Heart left ventricle (tissue), 13 donors: ENCODE measurements at regions not wholly inside any gene's neighbourhood (a gene's known extent, or its start where the extent isn't known, plus 50 kb on each side); places are given as distances from the start of the nearest gene placed in this dataset.

Source experiments
- POLR2A ChIP-seq, 2 donors: fragments of 450-650 bp; IDR thresholded peaks; one replicate each; pipeline ENCODE4 v1.6.1; 2017; ENCODE audit warnings: antibody characterized with exemption in 2 of 2, mild to moderate bottlenecking in 2 of 2, moderate library complexity in 2 of 2
- TF ChIP-seq, protein P1 (sequence below), 12 donors: fragments of 200-600 bp; sonication (generic) in 4 of 12; IDR thresholded peaks; one replicate each; pipeline versions ENCODE4 v1.5.0 to v1.8.0; 2018 to 2022; ENCODE audit warnings: antibody characterized with exemption in 12 of 12, mild to moderate bottlenecking in 5 of 12
- donor health status: ischemic (EF 13 %, LVEDD 7.1; RV severe dilation, severe dysfunction).
- donor health status: DM: no; HTN: yes; CAD: no.
- donor health status: DM: no; HTN: no; CAD: no.
- donor health status: ischemic (EF 25% LVEDD 6.9; RV normal size, moderate dysfunction).
- donor health status: ischemic (EF 25% LVEDD 5.7; RV mildly dilated, moderate dysfunction).
- donor health status: ischemic (EF 35%, LVEDD 5.7; RV mildly dilated, moderate dysfunction).
- donor health status: nonischemic (EF 11% LVEDD 7.7; RV severe dilation, severe dysfunction).
- donor health status: DM: yes; HTN: yes; CAD: no.
- donor health status: PGD.
- donor health status: ischemic (EF 29% LVEDD 5.4; RV normal size, mild dysfunction).
- donor health status: nonischemic (EF 23%, LVEDD 6.1; RV moderate dilation, normal function).

DNA sequence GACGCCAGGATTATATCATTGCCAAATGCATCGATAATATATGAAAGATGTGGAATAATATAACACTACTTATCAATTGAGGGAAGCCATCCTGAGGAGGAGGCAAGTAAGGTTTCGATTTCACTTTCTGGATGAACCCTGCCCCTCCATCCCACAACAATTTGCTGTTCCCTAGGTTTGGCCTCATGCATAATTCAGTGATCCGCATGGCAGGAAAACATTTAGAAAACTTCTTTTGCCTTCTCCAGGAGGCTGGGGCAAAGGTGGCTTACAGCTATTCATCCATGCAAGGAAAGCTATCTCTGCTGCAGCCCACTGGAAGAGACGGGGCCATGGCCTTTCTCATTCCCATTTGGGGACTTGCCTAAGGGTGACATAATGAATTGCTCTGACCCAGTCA is 489.4 kb upstream of the CADM1 start:
- TF ChIP-seq, protein P1, sequence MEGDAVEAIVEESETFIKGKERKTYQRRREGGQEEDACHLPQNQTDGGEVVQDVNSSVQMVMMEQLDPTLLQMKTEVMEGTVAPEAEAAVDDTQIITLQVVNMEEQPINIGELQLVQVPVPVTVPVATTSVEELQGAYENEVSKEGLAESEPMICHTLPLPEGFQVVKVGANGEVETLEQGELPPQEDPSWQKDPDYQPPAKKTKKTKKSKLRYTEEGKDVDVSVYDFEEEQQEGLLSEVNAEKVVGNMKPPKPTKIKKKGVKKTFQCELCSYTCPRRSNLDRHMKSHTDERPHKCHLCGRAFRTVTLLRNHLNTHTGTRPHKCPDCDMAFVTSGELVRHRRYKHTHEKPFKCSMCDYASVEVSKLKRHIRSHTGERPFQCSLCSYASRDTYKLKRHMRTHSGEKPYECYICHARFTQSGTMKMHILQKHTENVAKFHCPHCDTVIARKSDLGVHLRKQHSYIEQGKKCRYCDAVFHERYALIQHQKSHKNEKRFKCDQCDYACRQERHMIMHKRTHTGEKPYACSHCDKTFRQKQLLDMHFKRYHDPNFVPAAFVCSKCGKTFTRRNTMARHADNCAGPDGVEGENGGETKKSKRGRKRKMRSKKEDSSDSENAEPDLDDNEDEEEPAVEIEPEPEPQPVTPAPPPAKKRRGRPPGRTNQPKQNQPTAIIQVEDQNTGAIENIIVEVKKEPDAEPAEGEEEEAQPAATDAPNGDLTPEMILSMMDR (IDR thresholded peaks at IDR 0.05) = no peak
- no peak for TF ChIP-seq POLR2A (IDR thresholded peaks at IDR 0.05)
